ENCODE measurements at regions not wholly inside any gene's neighbourhood (a gene's known extent, or its start where the extent isn't known, plus 50 kb on each side); places are given as distances from the start of the nearest gene placed in this dataset.

DNA sequence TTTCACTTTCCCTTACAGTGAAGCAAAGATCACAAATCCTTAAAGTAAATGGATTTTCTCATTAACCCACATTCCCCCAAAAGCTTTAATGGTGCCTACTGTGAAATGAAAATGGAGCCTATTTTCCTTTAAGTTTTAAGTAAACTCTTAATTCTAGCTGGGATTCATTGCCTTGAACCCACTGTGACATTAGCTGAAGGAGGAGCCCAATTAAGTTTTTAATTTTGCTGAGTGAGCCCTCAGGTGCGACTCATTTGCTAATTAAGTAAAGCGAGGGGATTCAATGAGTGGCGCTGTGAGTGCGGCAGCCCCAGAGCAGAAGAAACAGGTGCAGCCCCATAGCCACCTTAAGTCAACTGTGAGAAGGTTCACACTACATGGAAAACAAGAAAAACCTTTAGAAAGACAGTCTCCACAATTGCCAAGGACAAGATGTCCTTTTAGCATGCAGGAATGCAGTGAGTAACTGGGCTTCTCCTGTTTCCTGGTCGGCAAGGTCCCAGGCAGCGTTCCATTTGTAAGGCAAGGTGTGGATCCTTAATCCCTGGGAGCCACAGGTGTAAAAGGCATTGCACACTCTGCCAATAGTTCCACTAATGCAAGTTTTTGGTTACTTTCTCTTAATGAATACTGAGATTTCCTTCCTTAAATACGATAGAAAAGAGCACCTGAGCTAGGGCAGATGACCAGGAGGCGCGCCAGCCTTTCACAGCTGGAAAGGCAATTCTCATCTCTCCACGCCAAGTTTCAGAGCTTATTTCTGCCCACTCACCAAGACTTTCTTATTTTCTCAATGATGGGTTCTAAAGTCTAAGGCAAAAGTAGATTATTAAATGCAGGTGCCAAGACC, 87.7 kb downstream of the TMEM18 start (continued):
- TF ChIP-seq NFIC (IDR thresholded peaks at IDR 0.05; ENCODE audit: borderline replicate concordance) (no peak), GATA2 (CRISPR knock-in tag; IDR thresholded peaks at IDR 0.05) (no peak), GABPA (IDR thresholded peaks at IDR 0.05; ENCODE audit: low read depth) (no peak), RAD21 (IDR thresholded peaks at IDR 0.05; ENCODE audit: low read length) (no peak), YY1 (IDR thresholded peaks at IDR 0.05; ENCODE audit: low read depth) (no peak), RCOR1 (IDR thresholded peaks at IDR 0.05; ENCODE audit: low read length) (no peak), JUND (IDR thresholded peaks at IDR 0.05) (no peak), RXRA (IDR thresholded peaks at IDR 0.05; ENCODE audit: borderline replicate concordance, low read depth) (no peak), SIN3A (IDR thresholded peaks at IDR 0.05; ENCODE audit: borderline replicate concordance, low read depth, low read length) (no peak), POLR2AphosphoS5 (IDR thresholded peaks at IDR 0.05; ENCODE audit: low read depth, low read length) (no peak), RFX5 (IDR thresholded peaks at IDR 0.05; ENCODE audit: low read length) (no peak)
- TF ChIP-seq, protein P1, sequence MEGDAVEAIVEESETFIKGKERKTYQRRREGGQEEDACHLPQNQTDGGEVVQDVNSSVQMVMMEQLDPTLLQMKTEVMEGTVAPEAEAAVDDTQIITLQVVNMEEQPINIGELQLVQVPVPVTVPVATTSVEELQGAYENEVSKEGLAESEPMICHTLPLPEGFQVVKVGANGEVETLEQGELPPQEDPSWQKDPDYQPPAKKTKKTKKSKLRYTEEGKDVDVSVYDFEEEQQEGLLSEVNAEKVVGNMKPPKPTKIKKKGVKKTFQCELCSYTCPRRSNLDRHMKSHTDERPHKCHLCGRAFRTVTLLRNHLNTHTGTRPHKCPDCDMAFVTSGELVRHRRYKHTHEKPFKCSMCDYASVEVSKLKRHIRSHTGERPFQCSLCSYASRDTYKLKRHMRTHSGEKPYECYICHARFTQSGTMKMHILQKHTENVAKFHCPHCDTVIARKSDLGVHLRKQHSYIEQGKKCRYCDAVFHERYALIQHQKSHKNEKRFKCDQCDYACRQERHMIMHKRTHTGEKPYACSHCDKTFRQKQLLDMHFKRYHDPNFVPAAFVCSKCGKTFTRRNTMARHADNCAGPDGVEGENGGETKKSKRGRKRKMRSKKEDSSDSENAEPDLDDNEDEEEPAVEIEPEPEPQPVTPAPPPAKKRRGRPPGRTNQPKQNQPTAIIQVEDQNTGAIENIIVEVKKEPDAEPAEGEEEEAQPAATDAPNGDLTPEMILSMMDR (IDR thresholded peaks at IDR 0.05): no peak
- TF ChIP-seq, protein P2, sequence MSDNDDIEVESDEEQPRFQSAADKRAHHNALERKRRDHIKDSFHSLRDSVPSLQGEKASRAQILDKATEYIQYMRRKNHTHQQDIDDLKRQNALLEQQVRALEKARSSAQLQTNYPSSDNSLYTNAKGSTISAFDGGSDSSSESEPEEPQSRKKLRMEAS (IDR thresholded peaks at IDR 0.05; ENCODE audit: low read depth): no peak

DNA sequence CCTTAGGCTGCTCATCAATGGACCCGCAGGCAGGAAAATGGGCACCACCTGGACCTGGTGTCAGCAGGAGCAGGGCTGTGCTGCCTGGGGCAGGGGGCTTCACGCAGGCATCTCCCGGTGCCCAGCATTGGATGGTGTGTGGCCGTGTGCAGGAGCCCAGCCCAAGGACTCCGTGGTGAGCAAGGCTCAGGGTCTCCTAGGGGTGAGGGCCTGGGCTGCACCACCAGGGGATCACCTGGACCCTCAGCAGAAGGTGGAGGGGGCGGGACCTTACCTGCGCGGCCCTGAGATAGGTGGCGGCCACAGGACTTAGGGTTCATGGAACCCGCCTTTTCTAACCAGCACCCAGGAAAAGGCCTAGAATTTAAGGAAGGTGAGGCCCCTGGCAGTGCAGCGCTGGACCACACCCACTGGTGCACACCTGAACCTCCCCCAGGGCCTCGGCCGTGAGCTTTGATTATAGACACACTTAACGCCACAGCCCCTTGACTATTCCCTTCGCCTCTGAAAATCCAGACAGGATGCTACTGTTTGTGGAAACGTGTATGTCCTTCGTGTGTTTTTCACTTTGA, 89.0 kb downstream of the TMEM18 start:
- Histone ChIP-seq H3K4me2 (no peak overlapping the region), H3K36me3 (replicated peaks in 1 of 2; ENCODE audit: control insufficient read depth in 1 of 2, insufficient read depth in 2 of 2, low read length in 1 of 2) (no peaks in the 10 kb centered on the region), H3K79me2 (ENCODE audit: insufficient read depth) (no peaks in the 10 kb centered on the region), H4K20me1 (ENCODE audit: insufficient read depth) (no peaks in the 10 kb centered on the region), H3K9me2 (no peaks in the 10 kb centered on the region), H3K9me3 (no peaks in the 10 kb centered on the region), H3K4me3 (ENCODE audit: low read depth in 2 of 2, low read length in 1 of 2) (no peak overlapping the region), H3F3A (replicated peaks; ENCODE audit: insufficient read depth) (no peaks in the 10 kb centered on the region), H2AFZ (ENCODE audit: low read depth) (no peak overlapping the region), H3K27me3 (ENCODE audit: insufficient read depth) (no peaks in the 10 kb centered on the region), H3K4me1 (ENCODE audit: control insufficient read depth in 1 of 2, insufficient read depth in 2 of 2, low read depth in 1 of 2, low read length in 1 of 2) (peaks cover 0 to 38% of the 10 kb centered on the region in 2 experiments; a peak in 2 of 4 replicates), H3K9ac (no peak overlapping the region), H3K27ac (ENCODE audit: low read depth in 2 of 2, low read length in 1 of 2) (no peak overlapping the region)
- WGBS (ENCODE audit: low lambda C conversion rate): 55% methylated on average over 17 of the region's 17 CpGs
- ChIA-PET CTCF (interaction anchor here (1.0 to 2.5 kb wide), 3 partner anchors 12 to 58 kb away, joined by 3 to 10 read pairs (median 9); no protein-coding TSS in a partner anchor), POLR2A (no interaction called here)
- DNase-seq: no peak
- TF ChIP-seq TCF12 (IDR thresholded peaks at IDR 0.05): no peak
- TF ChIP-seq CHD2 (IDR thresholded peaks at IDR 0.05; ENCODE audit: low read length, partially characterized antibody): no peak
- no peak for TF ChIP-seq GATA2 (CRISPR knock-in tag; IDR thresholded peaks at IDR 0.05)
- no peak for TF ChIP-seq RAD21 (IDR thresholded peaks at IDR 0.05; ENCODE audit: low read length)
- no peak for TF ChIP-seq FOXJ3 (CRISPR knock-in tag; IDR thresholded peaks at IDR 0.05)
